ENCODE measurements at regions not wholly inside any gene's neighbourhood (a gene's known extent, or its start where the extent isn't known, plus 50 kb on each side); places are given as distances from the start of the nearest gene placed in this dataset.
A peak's percentile ranks its signal among the peaks of the same experiment; 100 is the strongest.

GRCh38 chr13:110004814-110005213, 218.4 kb upstream of the IRS2 start:
- TF ChIP-seq CTCF (IDR thresholded peaks at IDR 0.05; ENCODE audit: poor library complexity, severe bottlenecking) = no peak
- Histone ChIP-seq H3K9me3 (ENCODE audit: severe bottlenecking) (no peaks in the 10 kb centered on the region), H3K4me3 (ENCODE audit: severe bottlenecking) (no peak overlapping the region), H3K4me1 (ENCODE audit: insufficient read depth, poor library complexity, severe bottlenecking) (peaks cover 29% of the 10 kb centered on the region), H3K27ac (ENCODE audit: poor library complexity, severe bottlenecking) (peak overlapping the region; percentile 72), H3K36me3 (ENCODE audit: low read depth) (no peaks in the 10 kb centered on the region), H3K27me3 (ENCODE audit: insufficient read depth, poor library complexity, severe bottlenecking) (no peaks in the 10 kb centered on the region)
- ATAC-seq (ENCODE audit: low read depth) = no peak
- DNase-seq (ENCODE audit: low spot score) = no peak

GRCh38 chr13:110001670-110002275, 215.4 kb upstream of the IRS2 start:
- peaks cover 45% of the 10 kb centered on the region for H3K4me1 ChIP-seq (ENCODE audit: insufficient read depth, poor library complexity, severe bottlenecking)
- ATAC-seq (ENCODE audit: low read depth) = 0 out of 3 replicates have a peak, but pooled peaks have one; percentile 15
- no peaks in the 10 kb centered on the region for H3K27me3 ChIP-seq (ENCODE audit: insufficient read depth, poor library complexity, severe bottlenecking)
- TF ChIP-seq CTCF (IDR thresholded peaks at IDR 0.05; ENCODE audit: poor library complexity, severe bottlenecking) = no peak
- peak overlapping the region; percentile 53 for H3K27ac ChIP-seq (ENCODE audit: poor library complexity, severe bottlenecking)
- no peaks in the 10 kb centered on the region for H3K36me3 ChIP-seq (ENCODE audit: low read depth)
- H3K9me3 ChIP-seq (ENCODE audit: severe bottlenecking) = no peaks in the 10 kb centered on the region
- no peak overlapping the region for H3K4me3 ChIP-seq (ENCODE audit: severe bottlenecking)
- DNase-seq (ENCODE audit: low spot score) = no peak

- Histone ChIP-seq H3K9me3 (ENCODE audit: severe bottlenecking) (no peaks in the 10 kb centered on the region), H3K27me3 (ENCODE audit: insufficient read depth, poor library complexity, severe bottlenecking) (no peaks in the 10 kb centered on the region), H3K4me1 (ENCODE audit: insufficient read depth, poor library complexity, severe bottlenecking) (peaks cover 35% of the 10 kb centered on the region), H3K36me3 (ENCODE audit: low read depth) (no peaks in the 10 kb centered on the region), H3K4me3 (ENCODE audit: severe bottlenecking) (no peak overlapping the region), H3K27ac (ENCODE audit: poor library complexity, severe bottlenecking) (peak overlapping the region; percentile 53)
- no peak for TF ChIP-seq CTCF (IDR thresholded peaks at IDR 0.05; ENCODE audit: poor library complexity, severe bottlenecking)
- ATAC-seq (ENCODE audit: low read depth) = no peak
- no peak for DNase-seq (ENCODE audit: low spot score)
These were observed 214.4 kb upstream of the IRS2 start for GRCh38 chr13:110000534-110001345.

- DNase-seq (ENCODE audit: low spot score) (no peak), ATAC-seq (ENCODE audit: low read depth) (no peak)
- Histone ChIP-seq H3K4me1 (ENCODE audit: insufficient read depth, poor library complexity, severe bottlenecking) (peaks cover 33% of the 10 kb centered on the region), H3K27me3 (ENCODE audit: insufficient read depth, poor library complexity, severe bottlenecking) (no peaks in the 10 kb centered on the region), H3K27ac (ENCODE audit: poor library complexity, severe bottlenecking) (peak overlapping the region; percentile 43), H3K9me3 (ENCODE audit: severe bottlenecking) (no peaks in the 10 kb centered on the region), H3K4me3 (ENCODE audit: severe bottlenecking) (no peak overlapping the region), H3K36me3 (ENCODE audit: low read depth) (no peaks in the 10 kb centered on the region)
- TF ChIP-seq CTCF (IDR thresholded peaks at IDR 0.05; ENCODE audit: poor library complexity, severe bottlenecking) = no peak
These were observed 213.5 kb upstream of the IRS2 start for GRCh38 chr13:109999659-110000533.

Measured in RWPE2 (cell line).